Spleen (tissue), 3 donors: ENCODE measurements at regions not wholly inside any gene's neighbourhood (a gene's known extent, or its start where the extent isn't known, plus 50 kb on each side); places are given as distances from the start of the nearest gene placed in this dataset.

Source experiments
- POLR2A ChIP-seq, 3 donors: fragments of 450-650 bp; IDR thresholded peaks; one replicate each; pipeline ENCODE4 v1.5.1; 2017; ENCODE audit warnings: antibody characterized with exemption in 3 of 3, mild to moderate bottlenecking in 1 of 3
- POLR2AphosphoS5 ChIP-seq, 3 donors: sonication (generic); formaldehyde crosslinking; IDR thresholded peaks; one replicate each; pipeline ENCODE4 v1.5.1; 2017; ENCODE audit warnings: antibody characterized with exemption in 3 of 3

DNA sequence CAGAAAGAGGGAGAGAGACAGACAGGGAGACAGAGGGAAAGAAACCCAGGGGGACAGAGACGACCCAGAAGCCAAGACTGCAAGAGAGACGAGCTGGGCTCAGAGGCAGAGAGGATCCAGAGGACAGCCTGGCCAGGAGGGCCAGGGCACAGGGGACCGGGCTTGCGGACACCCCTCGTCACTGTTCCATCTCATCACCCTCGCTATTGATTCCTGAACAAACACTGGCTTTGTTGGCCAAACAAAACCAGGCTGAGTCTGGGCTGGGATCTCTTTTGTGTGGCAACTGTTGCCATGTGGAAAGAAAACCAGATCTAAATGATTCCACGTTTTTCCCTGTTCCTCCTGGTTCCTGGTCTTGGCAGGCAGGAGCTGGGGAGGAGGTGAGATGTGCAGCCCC, 339.4 kb downstream of the MN1 start:
- no peak for TF ChIP-seq POLR2A (IDR thresholded peaks at IDR 0.05)
- no peak for TF ChIP-seq POLR2AphosphoS5 (IDR thresholded peaks at IDR 0.05)
